AG08395 (cell line): ENCODE measurements at regions not wholly inside any gene's neighbourhood (a gene's known extent, or its start where the extent isn't known, plus 50 kb on each side); places are given as distances from the start of the nearest gene placed in this dataset.
"Not testable (repeated sequence)": the region's sequence is repeated elsewhere in the genome, so short reads cannot be mapped to it uniquely, and the experiment has no call there.

ENCODE experiments used
- DNase-seq: peaks from one replicate; pipeline ENCODE4 v3.0.0; 2012; ENCODE audit warnings: mixed read lengths, low spot score

DNA sequence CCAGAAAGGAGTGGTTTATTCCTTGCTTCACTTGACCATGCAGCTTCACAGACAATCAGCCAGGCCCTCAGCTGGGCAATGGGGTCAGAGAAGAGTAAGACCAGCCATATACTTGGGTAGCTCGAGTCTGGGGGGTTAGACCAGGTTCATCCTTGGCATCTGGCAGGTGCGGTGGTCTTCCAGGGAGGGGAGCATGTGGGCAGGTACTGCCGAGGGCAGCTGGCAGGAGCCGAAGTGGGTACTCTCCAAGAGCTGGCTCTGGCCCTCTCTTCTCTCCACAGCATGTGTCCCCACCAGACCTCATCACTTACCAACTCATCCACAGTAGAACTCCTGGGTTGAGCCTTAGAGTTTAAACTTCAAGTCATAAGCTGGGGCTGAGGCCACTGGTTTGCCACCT, 156.8 kb downstream of the FOXD2 start:
- no peak for DNase-seq

DNA sequence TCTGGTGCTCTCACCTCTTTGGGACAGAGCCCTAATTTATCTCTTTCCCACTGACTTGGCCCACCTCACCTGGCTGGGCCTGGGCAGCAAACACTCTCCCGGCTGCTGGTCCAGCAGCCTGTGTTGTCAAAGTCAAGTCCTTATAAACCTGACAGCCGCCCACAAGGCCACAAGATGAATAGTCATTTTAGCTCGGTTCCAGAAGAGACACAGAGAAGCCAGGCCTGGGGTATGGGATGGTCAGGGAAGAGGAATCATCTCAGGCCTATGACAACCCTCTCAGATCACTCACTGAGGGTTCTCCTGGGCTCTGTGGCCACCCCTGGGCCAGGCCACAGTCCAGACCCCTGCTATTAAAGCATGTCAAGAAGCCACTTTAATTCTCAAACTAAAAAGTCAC, 158.5 kb downstream of the FOXD2 start:
- no peak for DNase-seq

DNA sequence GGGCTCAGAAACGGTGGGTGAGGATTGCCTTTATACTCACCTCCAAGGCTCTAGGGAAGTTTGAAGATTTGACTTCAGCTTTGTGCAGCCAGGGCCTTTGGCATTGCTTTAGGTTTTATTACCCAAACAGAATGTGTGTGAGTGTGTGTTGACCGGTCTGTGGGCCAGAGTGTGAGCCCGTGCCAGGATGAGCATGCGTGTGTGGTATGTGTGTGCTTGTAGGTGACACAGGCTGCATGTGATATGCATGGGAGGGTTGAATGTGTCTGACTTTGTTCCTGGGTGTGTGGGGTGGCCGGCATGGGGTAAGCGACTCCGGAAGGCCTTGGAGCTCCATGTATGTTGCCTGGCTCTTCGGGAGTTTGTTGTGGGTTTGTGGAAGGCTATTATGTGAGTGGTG, 160.5 kb downstream of the FOXD2 start:
- DNase-seq, result no peak

DNA sequence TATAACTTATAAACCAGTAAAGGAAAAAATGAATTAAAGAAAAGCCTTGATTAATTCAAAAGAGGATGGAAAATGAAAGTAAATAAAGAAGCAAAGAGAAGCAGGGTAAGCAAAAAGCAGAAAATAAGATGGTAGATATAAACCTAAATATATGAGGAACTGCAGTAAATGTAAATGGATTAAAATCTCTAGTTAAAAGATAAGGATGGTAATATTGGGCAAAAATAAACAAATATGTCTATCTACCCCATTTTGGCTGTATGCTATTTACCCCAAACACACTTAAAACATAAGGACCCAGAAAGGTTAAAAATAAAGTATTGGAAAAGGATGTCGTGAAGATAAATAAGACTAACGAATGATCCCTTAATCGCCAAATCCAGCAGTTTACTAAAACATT, 161.9 kb downstream of the FOXD2 start:
- no peak for DNase-seq

DNA sequence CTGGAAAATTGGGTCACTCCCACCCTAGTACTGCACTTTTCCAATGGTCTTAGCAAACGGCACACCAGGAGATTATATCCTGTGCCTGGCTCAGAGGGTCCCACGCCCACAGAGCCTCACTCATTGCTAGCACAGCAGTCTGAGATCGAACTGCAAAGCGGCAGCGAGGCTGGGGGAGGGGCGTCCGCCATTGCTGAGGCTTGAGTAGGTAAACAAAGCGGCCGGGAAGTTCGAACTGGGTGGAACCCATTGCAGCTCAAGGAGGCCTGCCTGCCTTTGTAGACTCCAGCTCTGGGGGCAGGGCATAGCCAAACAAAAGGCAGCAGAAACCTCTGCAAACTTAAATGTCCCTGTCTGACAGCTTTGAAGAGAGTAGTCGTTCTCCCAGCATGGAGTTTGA, 164.6 kb downstream of the FOXD2 start:
- DNase-seq, result not testable (repeated sequence)

DNA sequence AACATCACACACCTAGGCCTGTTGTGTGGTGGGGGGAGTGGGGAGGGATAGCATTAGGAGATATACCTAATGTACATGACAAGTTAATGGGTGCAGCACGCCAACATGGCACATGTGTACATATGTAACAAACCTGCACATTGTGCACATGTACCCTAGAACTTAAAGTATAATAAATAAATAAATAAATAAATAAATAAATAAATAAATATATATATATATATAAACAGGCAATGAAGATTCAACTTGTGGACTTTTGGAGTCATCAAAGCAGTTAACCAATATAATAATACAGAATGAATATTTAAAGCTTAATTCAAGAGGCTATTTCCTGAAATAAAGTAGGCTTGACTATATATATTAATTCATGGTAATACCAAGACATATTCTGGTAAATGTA, 167.0 kb downstream of the FOXD2 start:
- not testable (repeated sequence) for DNase-seq

DNA sequence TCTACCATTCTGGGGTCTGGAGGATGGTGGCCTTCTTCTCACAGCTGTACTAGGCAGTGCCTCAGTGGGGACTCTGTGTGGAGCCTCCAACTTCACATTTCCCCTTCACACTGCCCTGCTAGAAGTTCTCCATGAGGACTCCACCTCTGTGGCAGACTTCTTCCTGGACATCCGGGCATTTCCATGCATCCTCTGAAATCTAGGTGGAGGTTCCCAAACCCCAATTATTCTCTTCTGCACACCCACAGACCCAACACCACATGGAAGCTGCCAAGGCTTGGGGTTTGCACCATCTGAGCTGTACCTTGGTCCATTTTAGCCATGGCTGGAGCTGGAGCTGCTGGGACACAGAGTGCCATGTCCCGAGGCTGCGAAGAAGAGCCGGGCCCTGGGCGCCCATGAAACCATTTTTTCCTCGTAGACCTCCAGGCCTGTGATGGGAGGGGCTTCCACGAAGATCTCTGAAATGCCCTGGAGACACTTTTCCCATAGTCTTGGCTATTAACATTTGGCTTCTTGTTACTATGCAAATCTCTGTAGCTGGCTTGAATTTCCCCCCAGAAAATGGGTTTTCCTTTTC, 170.5 kb downstream of the FOXD2 start:
- DNase-seq, result no peak

DNA sequence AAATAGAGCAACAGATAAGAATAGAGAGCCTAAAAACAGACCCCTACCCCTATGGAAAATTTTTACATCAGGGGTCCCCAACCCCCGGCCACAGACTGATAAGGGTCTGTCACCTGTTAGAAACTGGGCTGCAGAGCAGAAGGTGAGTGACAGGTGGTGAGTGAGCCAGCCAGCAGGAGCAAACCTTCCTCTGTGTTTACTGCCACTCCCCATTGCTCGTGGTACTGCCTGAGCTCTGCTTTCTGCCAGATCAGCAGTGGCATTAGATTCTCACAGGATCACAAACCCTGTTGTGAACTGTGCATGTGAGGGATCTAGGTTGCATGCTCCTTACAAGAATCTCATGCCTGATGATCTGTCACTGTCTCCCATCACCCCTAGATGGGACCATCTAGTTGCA, 174.1 kb downstream of the FOXD2 start:
- no peak for DNase-seq

DNA sequence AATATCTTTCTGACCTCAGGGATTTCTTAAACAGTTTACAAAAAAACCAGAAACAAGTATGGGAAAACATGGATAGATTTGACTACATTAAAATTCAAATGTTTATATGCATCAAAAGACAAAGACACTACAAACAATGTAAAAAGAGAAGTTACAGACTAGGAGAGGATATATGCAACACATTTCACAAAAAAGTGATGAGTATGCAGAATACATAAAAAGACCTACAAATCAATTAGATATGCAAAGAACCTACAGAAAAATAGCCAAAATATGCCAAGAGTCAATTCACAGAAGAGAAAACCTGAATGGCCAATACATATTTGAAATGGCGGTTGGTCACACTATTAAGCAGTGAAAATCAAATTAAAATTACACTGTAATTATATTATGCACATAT, 175.0 kb downstream of the FOXD2 start:
- DNase-seq, result no peak

DNA sequence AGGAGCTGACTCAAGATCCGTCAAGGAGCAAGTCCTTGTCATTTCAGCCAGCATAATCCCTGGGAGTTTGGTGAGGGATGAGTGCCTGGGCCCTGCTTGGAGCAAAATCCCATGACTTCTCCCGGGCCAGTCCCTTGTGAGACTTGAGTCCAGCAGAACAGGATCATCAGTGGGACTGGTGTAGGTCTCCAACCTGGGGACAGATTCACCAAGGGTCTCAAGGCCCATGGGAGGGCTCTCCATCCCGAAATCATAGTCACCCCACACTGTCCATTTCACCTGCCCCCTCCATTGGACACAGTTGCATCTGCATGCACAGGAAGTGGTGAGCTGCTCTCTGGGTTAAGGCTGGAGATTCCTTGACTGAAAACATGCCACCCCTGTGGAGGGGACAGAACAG, 178.2 kb downstream of the FOXD2 start:
- no peak for DNase-seq

DNA sequence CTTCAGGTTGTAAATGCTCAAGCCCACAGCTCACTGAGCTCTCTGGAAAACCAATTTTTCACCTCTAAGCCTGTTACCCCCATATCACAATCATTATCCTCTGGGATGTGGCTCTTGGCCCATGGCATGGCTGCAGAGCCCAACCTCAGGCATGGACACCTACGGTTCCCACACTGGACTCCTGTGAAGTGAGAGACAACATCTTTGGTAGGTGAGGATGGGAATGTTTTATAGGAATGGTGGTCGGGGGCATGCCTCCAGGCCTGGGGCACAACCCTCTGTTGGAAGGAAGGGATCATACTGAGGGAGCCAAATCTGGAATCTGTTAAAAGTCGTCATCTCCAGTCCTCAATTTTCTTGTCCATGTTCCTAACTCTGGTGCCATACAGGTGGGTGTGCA, 179.1 kb downstream of the FOXD2 start:
- no peak for DNase-seq

DNA sequence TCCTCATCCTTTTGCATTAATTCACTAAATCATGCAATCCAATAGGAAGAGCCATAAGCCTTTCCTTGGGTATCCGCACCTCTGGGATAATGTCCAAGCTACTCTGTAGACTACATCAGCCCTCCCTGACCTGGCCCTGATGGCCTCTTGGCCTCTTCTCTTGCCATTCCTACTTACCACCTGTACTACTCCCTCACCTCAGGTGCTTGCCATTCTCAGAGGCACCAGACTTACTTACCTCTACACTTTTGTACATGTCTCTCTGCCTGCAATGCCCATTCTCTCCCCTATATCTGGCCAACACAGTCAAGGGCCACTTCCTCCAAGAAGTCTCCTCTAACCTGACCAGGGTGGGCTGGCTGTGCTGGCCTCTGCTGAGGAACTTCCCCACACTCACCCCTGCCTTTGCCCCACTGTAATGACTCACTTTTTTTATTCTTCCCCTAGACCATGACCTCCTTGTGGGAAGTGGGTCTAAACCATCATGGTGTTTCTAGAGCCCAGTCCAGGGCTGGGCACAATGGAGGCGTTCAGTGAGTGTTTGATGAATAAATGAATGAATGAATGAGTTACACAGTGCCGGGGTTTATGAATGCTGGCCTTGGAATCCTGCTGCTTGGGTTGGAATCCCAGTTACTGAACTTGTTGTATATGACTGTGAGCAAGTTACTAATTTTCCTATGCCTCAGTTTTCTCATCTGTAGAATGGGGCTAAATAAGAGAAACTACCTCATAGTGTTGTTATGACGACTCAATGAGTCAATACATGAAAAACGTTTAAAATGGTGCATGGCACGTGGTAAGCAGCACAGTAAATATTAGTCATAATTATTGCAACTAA, 179.8 kb downstream of the FOXD2 start:
- DNase-seq, result no peak

DNA sequence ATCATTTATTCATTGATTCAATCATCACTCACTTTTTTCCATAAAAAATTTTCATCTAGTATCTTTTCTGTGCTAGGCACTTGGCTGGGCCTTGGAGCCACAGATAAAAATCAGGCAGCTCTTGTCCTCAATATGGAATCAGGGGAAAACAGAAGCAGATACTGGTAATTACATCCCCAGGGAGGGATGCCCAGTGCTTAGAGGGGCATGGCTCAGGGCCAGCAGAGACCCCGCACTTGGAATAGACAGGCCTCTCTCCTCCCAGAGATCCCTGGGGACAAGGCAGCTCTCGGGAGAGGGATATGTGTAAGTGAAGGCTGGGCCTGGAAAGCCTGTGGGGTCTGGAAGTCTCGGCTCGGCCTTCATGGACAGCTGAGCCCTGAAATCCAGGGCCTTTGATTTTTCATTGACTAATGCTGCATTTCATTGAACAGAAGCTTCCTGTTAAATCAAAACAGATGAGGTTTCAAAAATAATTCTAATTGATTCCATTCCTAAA, 180.4 kb downstream of the FOXD2 start:
- no peak for DNase-seq

DNA sequence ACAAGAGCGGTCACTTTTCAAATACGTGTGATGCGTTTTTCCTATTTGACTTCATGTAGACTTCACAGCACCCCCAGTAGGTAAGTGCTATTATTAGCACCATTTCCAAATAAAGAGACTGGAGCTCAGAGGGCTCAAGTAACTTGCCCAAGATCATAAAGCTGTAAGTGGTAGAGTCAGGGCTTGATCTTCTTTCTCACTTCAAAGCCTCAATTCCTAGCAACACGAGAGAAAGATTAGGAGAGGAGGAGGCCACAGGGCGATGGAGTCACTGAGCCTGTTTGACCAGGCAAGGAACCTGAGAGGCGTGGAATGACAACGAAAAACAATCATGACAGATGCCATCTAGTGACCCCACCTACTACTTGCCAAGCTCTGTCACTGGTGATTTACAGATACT, 181.0 kb downstream of the FOXD2 start:
- DNase-seq, result no peak

DNA sequence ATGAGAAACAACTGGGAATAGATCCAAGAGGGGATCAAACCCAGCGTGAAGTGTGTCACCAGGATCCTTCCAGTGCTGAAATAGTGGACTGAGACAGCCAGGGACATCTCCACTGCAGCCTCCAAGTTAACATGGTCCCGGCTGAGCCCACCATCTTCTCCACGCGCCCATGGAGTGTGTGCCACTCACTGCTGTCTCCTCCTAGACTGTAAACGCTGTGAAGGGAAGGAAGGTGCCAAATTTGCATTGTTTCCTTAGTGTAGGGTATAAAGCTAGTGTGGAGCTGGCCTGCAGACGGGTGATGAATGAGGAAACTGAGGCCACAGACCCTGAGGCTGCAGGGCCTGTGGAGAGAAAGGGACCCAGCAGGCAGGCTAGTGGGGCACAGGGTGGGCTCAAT, 183.6 kb downstream of the FOXD2 start:
- DNase-seq, result no peak

DNA sequence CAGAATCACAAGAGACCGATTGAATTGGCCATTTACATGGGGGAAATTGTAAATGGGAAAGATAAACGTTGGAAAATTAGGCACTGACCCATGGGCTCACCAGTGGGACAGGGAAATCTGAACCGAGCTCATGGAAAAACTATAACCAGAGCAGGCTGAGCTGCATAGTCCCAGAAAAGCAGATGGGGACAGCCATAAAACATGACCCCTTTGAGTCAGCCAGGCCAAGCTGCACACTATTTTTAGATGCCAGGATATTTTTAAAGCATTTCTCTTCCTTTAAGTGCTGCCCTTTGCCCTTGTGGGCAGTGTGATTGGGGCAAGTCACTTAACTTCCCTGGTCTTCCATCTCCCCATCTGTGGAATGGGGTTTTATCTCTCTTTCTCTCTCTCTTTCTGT, 184.1 kb downstream of the FOXD2 start:
- no peak for DNase-seq

DNA sequence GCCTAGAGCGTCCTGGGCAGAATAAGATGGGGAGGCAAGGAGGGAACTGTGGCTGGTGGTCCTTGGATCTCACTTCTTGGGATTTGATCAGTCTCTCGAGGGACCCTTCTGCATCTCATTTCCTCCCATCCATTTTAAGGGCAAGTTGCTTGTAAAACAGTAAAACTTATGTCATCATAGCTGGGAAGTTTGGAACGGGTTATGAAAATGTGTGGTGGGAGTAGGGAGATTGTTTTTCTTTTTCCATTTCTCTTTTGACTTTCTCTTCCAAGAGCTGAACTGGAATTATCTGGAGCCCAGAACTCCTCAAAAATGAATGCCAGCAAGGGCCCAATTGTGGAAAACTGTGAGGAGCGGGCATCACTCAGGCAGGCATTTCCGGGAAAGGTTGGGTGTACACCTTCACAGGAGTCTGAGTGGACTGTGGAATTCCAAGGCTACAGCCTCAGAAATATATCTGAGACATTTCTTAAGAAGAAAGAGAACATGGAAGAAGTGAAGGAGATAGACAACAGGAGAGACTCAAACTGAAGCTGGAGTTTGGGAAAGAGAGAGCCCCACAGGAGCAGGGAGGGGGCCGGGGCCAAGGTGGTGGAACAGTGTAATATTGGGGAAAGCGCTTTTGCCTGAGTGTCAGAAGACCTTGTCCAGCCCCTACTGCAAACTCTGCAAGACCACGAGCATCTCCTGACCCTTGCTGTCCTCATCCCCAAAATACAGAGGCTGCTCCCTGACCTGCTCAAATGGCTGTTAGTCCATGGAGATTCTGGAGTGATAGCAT, 185.1 kb downstream of the FOXD2 start:
- no peak for DNase-seq

DNA sequence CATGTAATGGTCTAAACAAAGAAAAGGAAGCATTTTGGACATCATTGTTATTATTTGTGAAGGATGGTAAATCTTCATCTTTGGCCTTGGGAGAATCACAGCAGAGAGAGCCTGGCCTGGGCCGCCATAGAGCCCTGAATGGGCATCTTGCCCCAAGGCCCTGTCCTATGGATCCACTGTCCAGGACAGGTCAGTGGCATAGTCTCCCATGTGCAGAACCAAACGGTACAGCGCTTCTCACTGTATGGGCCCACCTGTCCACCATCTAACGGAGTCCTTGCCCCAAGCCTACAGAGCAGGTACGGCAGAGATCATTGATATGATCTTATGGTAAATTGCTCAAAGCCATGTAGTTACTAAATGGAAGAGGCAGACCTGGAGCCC, 185.7 kb downstream of the FOXD2 start:
- no peak for DNase-seq

DNA sequence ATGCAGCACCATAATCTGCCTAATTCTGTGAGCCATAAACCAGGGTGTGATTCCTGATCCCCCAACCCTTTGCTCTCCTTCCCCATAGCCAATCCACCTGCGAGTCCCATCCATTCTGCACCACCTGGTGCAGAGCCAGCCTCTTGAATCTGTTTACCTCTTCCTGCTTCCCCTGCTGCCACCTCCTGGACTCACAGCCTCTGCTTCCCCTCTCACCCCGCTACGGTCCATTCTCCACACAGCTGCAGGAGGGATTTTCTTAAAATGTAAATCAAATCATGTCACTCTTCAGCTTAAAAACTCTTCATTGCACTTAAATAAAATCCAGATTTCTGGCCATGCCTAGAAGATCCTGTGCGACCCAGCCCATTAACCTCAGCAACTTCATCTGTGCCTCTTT, 186.7 kb downstream of the FOXD2 start:
- DNase-seq, result no peak

DNA sequence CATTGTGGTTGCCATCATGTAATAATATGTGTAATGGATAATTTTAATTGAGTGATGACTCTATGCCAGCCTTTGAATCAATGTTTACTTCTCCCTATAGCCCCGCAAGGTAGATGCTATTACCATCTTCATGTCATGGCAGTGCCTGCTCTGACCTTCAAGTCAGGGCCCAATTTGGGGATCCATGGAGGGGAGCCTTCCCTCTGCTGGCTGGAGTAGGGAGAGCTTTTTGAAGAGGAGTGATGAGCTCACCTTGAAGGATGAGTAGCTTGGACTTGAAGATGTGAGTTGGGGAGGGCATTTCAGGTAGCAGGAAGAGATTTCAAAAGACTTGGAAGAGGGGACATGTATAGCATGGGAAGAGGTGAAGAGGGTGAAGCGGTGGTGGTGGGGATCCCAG, 189.2 kb downstream of the FOXD2 start:
- no peak for DNase-seq

DNA sequence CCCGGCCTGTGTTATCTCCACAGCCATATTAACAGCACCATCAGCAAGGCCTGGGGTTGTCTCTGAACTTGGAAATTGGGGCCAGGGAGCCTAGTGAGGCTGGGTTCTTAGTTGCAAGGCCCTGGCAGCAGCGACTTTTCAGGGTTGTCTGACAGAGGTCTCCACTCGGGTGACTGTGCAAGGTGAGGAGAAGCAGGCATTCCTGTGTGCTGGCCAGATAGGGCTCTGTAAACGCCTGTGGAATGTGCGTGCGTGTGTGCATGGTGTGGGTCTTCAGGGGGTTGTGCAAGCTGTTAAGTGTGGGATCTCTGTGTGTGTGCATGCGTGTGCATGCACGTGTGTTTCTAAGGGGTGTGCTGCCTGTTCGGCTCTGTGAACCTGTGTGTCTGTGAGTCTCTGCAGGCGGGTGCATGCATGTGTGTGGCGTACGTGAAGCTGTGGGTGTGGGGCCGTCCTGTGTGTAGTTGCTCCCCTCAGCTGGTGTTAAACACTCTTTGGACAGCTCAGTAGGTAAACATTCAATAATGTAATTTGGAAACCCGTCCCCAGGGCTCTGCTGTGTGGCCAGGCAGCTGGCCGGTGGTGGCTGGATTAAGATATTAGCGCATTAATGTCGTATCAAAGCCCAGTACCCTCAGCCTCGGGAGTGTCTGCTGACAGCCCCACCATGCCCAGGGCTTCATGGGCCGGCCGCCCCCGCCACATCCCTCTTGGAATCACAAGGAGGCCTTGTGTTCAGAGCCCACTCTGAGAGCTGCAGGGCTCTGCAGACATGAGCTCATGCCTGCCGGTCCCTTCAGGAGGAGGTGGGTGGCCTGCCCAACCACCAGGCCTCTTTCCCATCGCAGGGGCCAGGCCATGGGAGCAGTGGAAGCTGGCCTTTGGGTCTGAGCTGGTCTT, 189.9 kb downstream of the FOXD2 start:
- no peak for DNase-seq

DNA sequence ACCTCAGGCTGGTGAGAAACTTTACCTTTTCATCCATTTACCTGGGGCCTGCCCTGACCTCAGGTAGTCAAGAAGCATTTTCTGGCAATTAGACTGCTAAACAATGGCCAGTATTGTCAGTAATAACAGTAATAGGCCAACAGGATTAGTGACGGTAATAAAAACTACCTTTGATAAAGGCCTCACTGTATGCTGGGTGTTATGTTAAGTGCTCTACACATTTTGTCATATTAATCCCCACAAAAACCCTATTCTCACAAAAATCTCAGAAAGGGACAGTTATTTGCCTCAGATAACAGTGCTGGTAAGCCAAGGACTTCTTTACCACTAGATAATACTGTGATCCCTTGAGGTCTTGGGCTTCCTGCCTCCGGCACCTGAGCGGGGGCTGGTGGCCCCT, 191.4 kb downstream of the FOXD2 start:
- DNase-seq, result no peak
